ENCODE measurements at regions not wholly inside any gene's neighbourhood (a gene's known extent, or its start where the extent isn't known, plus 50 kb on each side); places are given as distances from the start of the nearest gene placed in this dataset.
"Not testable (repeated sequence)": the region's sequence is repeated elsewhere in the genome, so short reads cannot be mapped to it uniquely, and the experiment has no call there.

- DNase-seq, result not testable (repeated sequence)
These were observed 125.3 kb downstream of the GOLGA6L4 start for GRCh38 chr15:84360902-84361301.

GRCh38 chr15:84384421-84384820, 148.8 kb downstream of the GOLGA6L4 start:
- not testable (repeated sequence) for DNase-seq

GRCh38 chr15:84387086-84387485, 151.5 kb downstream of the GOLGA6L4 start:
- DNase-seq, result no peak

- not testable (repeated sequence) for DNase-seq
These were observed 152.6 kb downstream of the GOLGA6L4 start for GRCh38 chr15:84388201-84388600.

GRCh38 chr15:84388638-84389037, 153.1 kb downstream of the GOLGA6L4 start:
- not testable (repeated sequence) for DNase-seq

GRCh38 chr15:84390324-84390723, 154.8 kb downstream of the GOLGA6L4 start:
- not testable (repeated sequence) for DNase-seq

- no peak for DNase-seq
These were observed 155.6 kb downstream of the GOLGA6L4 start for GRCh38 chr15:84391191-84391590.

GRCh38 chr15:84392020-84392419, 156.4 kb downstream of the GOLGA6L4 start:
- not testable (repeated sequence) for DNase-seq

- DNase-seq, result not testable (repeated sequence)
These were observed 157.9 kb downstream of the GOLGA6L4 start for GRCh38 chr15:84393386-84393936.

GRCh38 chr15:84393966-84394365, 158.4 kb downstream of the GOLGA6L4 start:
- not testable (repeated sequence) for DNase-seq

- not testable (repeated sequence) for DNase-seq
These were observed 159.8 kb downstream of the GOLGA6L4 start for GRCh38 chr15:84395384-84395783.

- DNase-seq, result not testable (repeated sequence)
These were observed 160.3 kb downstream of the GOLGA6L4 start for GRCh38 chr15:84395881-84396280.

GRCh38 chr15:84397066-84397465, 161.5 kb downstream of the GOLGA6L4 start:
- not testable (repeated sequence) for DNase-seq

- not testable (repeated sequence) for DNase-seq
These were observed 162.5 kb downstream of the GOLGA6L4 start for GRCh38 chr15:84398087-84398486.

GRCh38 chr15:84398763-84399701, 163.5 kb downstream of the GOLGA6L4 start:
- DNase-seq, result no peak

- no peak for DNase-seq
These were observed 164.6 kb downstream of the GOLGA6L4 start for GRCh38 chr15:84400017-84400740.

- no peak for DNase-seq
These were observed 165.2 kb downstream of the GOLGA6L4 start for GRCh38 chr15:84400820-84401219.

- DNase-seq, result not testable (repeated sequence)
These were observed 165.9 kb downstream of the GOLGA6L4 start for GRCh38 chr15:84401461-84401860.

- DNase-seq, result not testable (repeated sequence)
These were observed 166.6 kb downstream of the GOLGA6L4 start for GRCh38 chr15:84401891-84402840.

GRCh38 chr15:84402856-84403608, 167.5 kb downstream of the GOLGA6L4 start:
- DNase-seq, result no peak

All from muscle of back (tissue), 3 donors.